ENCODE measurements at regions not wholly inside any gene's neighbourhood (a gene's known extent, or its start where the extent isn't known, plus 50 kb on each side); places are given as distances from the start of the nearest gene placed in this dataset.
"Not testable (repeated sequence)": the region's sequence is repeated elsewhere in the genome, so short reads cannot be mapped to it uniquely, and the experiment has no call there.

- H3K4me3 ChIP-seq (ENCODE audit: low read depth, low read length), result no peak overlapping the region
- peak; percentile 83 for DNase-seq (ENCODE audit: low read depth)
- TF ChIP-seq, protein P1, sequence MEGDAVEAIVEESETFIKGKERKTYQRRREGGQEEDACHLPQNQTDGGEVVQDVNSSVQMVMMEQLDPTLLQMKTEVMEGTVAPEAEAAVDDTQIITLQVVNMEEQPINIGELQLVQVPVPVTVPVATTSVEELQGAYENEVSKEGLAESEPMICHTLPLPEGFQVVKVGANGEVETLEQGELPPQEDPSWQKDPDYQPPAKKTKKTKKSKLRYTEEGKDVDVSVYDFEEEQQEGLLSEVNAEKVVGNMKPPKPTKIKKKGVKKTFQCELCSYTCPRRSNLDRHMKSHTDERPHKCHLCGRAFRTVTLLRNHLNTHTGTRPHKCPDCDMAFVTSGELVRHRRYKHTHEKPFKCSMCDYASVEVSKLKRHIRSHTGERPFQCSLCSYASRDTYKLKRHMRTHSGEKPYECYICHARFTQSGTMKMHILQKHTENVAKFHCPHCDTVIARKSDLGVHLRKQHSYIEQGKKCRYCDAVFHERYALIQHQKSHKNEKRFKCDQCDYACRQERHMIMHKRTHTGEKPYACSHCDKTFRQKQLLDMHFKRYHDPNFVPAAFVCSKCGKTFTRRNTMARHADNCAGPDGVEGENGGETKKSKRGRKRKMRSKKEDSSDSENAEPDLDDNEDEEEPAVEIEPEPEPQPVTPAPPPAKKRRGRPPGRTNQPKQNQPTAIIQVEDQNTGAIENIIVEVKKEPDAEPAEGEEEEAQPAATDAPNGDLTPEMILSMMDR (IDR thresholded peaks at IDR 0.05; ENCODE audit: insufficient read depth, low read depth, low read length), result no peak
Measured at GRCh38 chr2:150204451-150204850, 283.0 kb downstream of the RND3 start.

- DNase-seq (ENCODE audit: low read depth); H3K4me3 ChIP-seq (ENCODE audit: low read depth, low read length): not testable (repeated sequence)
Measured at GRCh38 chr2:150194816-150195215, 292.7 kb downstream of the RND3 start.

DNA sequence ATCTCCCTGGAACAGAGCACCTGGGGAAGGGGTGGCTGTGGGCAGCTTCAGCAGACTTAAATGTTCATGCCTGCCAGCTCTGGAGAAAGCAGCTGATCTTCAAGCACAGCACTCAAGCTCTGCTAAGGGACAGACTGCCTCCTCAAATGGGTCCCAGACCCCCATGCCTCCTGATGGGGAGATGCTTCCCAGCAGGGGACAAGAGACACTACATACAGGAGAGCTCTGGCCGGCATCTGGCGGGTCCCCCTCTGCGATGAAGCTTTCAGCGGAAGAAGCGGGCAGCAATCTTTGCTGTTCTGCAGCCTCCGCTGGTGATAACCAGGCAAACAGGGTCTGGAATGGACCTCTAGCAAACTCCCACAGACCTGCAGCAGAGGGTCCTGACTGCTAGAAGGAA, 294.8 kb downstream of the RND3 start:
- H3K4me3 ChIP-seq (ENCODE audit: low read depth, low read length), result no peak overlapping the region
- TF ChIP-seq, protein P1 (IDR thresholded peaks at IDR 0.05; ENCODE audit: insufficient read depth, low read depth, low read length), result no peak
- no peak for DNase-seq (ENCODE audit: low read depth)

GRCh38 chr2:150191349-150191748, 296.1 kb downstream of the RND3 start:
- DNase-seq (ENCODE audit: low read depth), result peak; percentile 69
- TF ChIP-seq, protein P1 (IDR thresholded peaks at IDR 0.05; ENCODE audit: insufficient read depth, low read depth, low read length), result no peak

GRCh38 chr2:150190546-150190945, 296.9 kb downstream of the RND3 start:
- DNase-seq (ENCODE audit: low read depth), result no peak
- no peak overlapping the region for H3K4me3 ChIP-seq (ENCODE audit: low read depth, low read length)
- TF ChIP-seq, protein P1 (IDR thresholded peaks at IDR 0.05; ENCODE audit: insufficient read depth, low read depth, low read length), result no peak

More at GRCh38 chr2:150191349-150191748, 296.1 kb downstream of the RND3 start:
- H3K4me3 ChIP-seq (ENCODE audit: low read depth, low read length), result no peak overlapping the region

DNA sequence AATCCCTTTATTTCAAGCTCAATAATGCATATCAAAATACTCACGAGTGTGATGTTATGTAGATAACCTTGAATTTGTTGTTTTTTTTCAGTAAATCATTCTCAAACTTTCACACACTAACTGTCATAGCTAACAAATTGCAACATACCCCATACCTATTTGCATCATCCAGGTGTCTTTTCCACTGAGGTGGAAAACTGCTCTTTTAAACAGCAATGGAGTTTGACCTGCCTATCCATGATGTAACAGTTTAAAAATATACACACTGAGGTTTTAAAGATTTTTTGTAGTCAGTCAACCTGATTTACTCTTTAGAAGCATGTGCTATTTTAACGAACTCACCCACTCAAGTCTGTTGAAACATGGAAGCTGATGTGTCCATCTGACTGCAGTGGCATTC, 298.7 kb downstream of the RND3 start:
- no peak overlapping the region for H3K4me3 ChIP-seq (ENCODE audit: low read depth, low read length)
- DNase-seq (ENCODE audit: low read depth), result no peak
- TF ChIP-seq, protein P1 (IDR thresholded peaks at IDR 0.05; ENCODE audit: insufficient read depth, low read depth, low read length), result no peak

DNA sequence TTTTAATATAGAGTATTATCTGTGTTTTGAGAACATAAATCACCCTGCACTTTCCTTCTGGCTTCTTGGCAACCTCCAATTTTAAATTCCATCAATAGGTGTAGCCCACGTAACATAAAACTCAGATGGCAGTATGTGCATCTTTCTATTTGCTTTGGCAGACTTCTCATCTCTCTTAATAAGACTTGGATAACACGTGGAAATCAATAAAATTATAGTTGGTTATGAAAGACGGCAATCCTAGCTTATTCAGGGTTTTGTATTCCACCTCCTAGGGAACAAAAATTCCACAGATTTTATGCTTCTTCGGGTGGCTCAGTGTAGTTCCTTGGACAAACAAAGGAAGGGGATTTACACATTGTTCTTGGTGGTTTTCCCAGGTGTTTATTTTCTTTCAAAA, 299.3 kb downstream of the RND3 start:
- TF ChIP-seq, protein P1 (IDR thresholded peaks at IDR 0.05; ENCODE audit: insufficient read depth, low read depth, low read length), result no peak
- no peak overlapping the region for H3K4me3 ChIP-seq (ENCODE audit: low read depth, low read length)
- no peak for DNase-seq (ENCODE audit: low read depth)
